ENCODE measurements at regions not wholly inside any gene's neighbourhood (a gene's known extent, or its start where the extent isn't known, plus 50 kb on each side); places are given as distances from the start of the nearest gene placed in this dataset.

- peak in 2 of 51 donors; percentile 17 to 21 for DNase-seq
These were observed 50.0 kb downstream of the JAKMIP3 start for GRCh38 chr10:132115732-132116131.

- DNase-seq = no peak
These were observed 51.4 kb downstream of the JAKMIP3 start for GRCh38 chr10:132117146-132117545.

GRCh38 chr10:132117636-132118190, 52.0 kb downstream of the JAKMIP3 start:
- no peak for DNase-seq

GRCh38 chr10:132118366-132118765, 52.6 kb downstream of the JAKMIP3 start:
- no peak for DNase-seq

- no peak for DNase-seq
These were observed 54.5 kb downstream of the JAKMIP3 start for GRCh38 chr10:132120200-132120599.

GRCh38 chr10:132120734-132121510, 55.2 kb downstream of the JAKMIP3 start:
- DNase-seq = no peak

GRCh38 chr10:132121511-132121830, 55.7 kb downstream of the JAKMIP3 start:
- DNase-seq = no peak

GRCh38 chr10:132122097-132122861, 56.5 kb downstream of the JAKMIP3 start:
- no peak for DNase-seq

GRCh38 chr10:132122939-132123445, 57.2 kb downstream of the JAKMIP3 start:
- DNase-seq = no peak

GRCh38 chr10:132123606-132124005, 57.9 kb downstream of the JAKMIP3 start:
- no peak for DNase-seq

- DNase-seq = no peak
These were observed 58.6 kb downstream of the JAKMIP3 start for GRCh38 chr10:132124201-132124920.

GRCh38 chr10:132129431-132129830, 57.3 kb upstream of the DPYSL4 start:
- no peak for DNase-seq

GRCh38 chr10:132130286-132131265, 56.2 kb upstream of the DPYSL4 start:
- no peak for DNase-seq

GRCh38 chr10:132131581-132132420, 54.9 kb upstream of the DPYSL4 start:
- peak in 1 of 51 donors; percentile 58 for DNase-seq

GRCh38 chr10:132132421-132132841, 54.3 kb upstream of the DPYSL4 start:
- DNase-seq = peak in 19 of 51 donors; percentile 14 to 69 (median 47)

- peak in 29 of 51 donors; percentile 13 to 70 (median 41) for DNase-seq
These were observed 53.7 kb upstream of the DPYSL4 start for GRCh38 chr10:132133005-132133404.

GRCh38 chr10:132133449-132134240, 53.1 kb upstream of the DPYSL4 start:
- DNase-seq = no peak

GRCh38 chr10:132134241-132135052, 52.3 kb upstream of the DPYSL4 start:
- no peak for DNase-seq
